HEK293T (cell line): ENCODE measurements at regions not wholly inside any gene's neighbourhood (a gene's known extent, or its start where the extent isn't known, plus 50 kb on each side); places are given as distances from the start of the nearest gene placed in this dataset.

ENCODE experiments used
- ARNT ChIP-seq: fragments of 450-650 bp; IDR thresholded peaks from 2 replicates; pipeline ENCODE4 v1.6.1; 2017; ENCODE audit warnings: mild to moderate bottlenecking
- BHLHE40 ChIP-seq: fragments of 450-650 bp; IDR thresholded peaks from 2 replicates; pipeline ENCODE4 v1.6.1; 2016; ENCODE audit warnings: mild to moderate bottlenecking, moderate library complexity, borderline replicate concordance
- CTBP1 ChIP-seq: fragments of 450-650 bp; IDR thresholded peaks from 2 replicates; pipeline ENCODE4 v1.6.1; 2016; ENCODE audit warnings: borderline replicate concordance
- ELF4 ChIP-seq: fragments of 450-650 bp; IDR thresholded peaks from 2 replicates; pipeline ENCODE4 v1.6.1; 2017; ENCODE audit warnings: antibody characterized with exemption
- FOXA1 ChIP-seq: fragments of 450-650 bp; IDR thresholded peaks from 2 replicates; pipeline ENCODE4 v1.6.1; 2016; ENCODE audit warnings: mild to moderate bottlenecking
- FOXM1 ChIP-seq: fragments of 450-650 bp; IDR thresholded peaks from 2 replicates; pipeline ENCODE4 v1.6.1; 2017; ENCODE audit warnings: mild to moderate bottlenecking, borderline replicate concordance
- L3MBTL2 ChIP-seq: fragments of 450-650 bp; conservative IDR thresholded peaks from 2 replicates; pipeline ENCODE4 v1.6.1; 2016; ENCODE audit warnings: mild to moderate bottlenecking
- NFRKB ChIP-seq: fragments of 450-650 bp; IDR thresholded peaks from 2 replicates; pipeline ENCODE4 v1.6.1; 2016; ENCODE audit warnings: mild to moderate bottlenecking, moderate library complexity
- PKNOX1 ChIP-seq: fragments of 450-650 bp; IDR thresholded peaks from 2 replicates; pipeline ENCODE4 v1.6.1; 2016
- SP1 ChIP-seq: fragments of 450-650 bp; IDR thresholded peaks from 2 replicates; pipeline ENCODE4 v1.6.1; 2017
- TARDBP ChIP-seq: fragments of 450-650 bp; IDR thresholded peaks from 2 replicates; pipeline ENCODE4 v1.6.1; 2016
- ZNF384 ChIP-seq: fragments of 450-650 bp; IDR thresholded peaks from 2 replicates; pipeline ENCODE4 v1.6.1; 2016

GRCh38 chr4:170248029-170248428 lies 158.3 kb upstream of the AADAT start:
- TF ChIP-seq NFRKB (no peak), TARDBP (no peak), BHLHE40 (no peak), SP1 (no peak), FOXA1 (no peak), FOXM1 (no peak), ZNF384 (no peak), ARNT (no peak), L3MBTL2 (no peak), PKNOX1 (no peak), ELF4 (no peak), CTBP1 (no peak)
